ENCODE measurements at regions not wholly inside any gene's neighbourhood (a gene's known extent, or its start where the extent isn't known, plus 50 kb on each side); places are given as distances from the start of the nearest gene placed in this dataset.

GRCh38 chr15:67992834-67993233 lies 61.3 kb upstream of the PIAS1 start:
- Histone ChIP-seq H4K5ac (ENCODE audit: insufficient read length, low read depth, low read length) (no peak overlapping the region), H2AK5ac (ENCODE audit: insufficient read length, low read length) (no peak overlapping the region), H4K8ac (replicated peaks; ENCODE audit: insufficient read length, low read depth, low read length) (no peak overlapping the region), H3K9ac (ENCODE audit: extremely low read depth, insufficient read length, low read length) (no peak overlapping the region), H3K18ac (ENCODE audit: insufficient read length, low read depth, low read length) (no peak overlapping the region), H3K14ac (ENCODE audit: insufficient read depth, low read length) (no peak overlapping the region), H2BK120ac (ENCODE audit: low read depth, low read length, poor library complexity, severe bottlenecking) (no peak overlapping the region), H4K20me1 (ENCODE audit: control insufficient read depth, insufficient read depth, insufficient read length) (no peaks in the 10 kb centered on the region), H3K79me1 (ENCODE audit: insufficient read depth, low read depth, low read length, poor library complexity, severe bottlenecking) (no peaks in the 10 kb centered on the region), H3K23ac (ENCODE audit: insufficient read length, low read depth, low read length) (no peak overlapping the region), H3T11ph (ENCODE audit: low read length) (no peak overlapping the region), H2BK5ac (ENCODE audit: insufficient read length, low read length) (no peak overlapping the region), H4K91ac (ENCODE audit: insufficient read length, low read depth, low read length) (no peak overlapping the region), H2BK15ac (ENCODE audit: low read depth, low read length) (no peak overlapping the region), H2BK12ac (ENCODE audit: insufficient read length, low read depth, low read length) (no peak overlapping the region), H3K27ac (ENCODE audit: insufficient read length, low read depth, low read length) (no peak overlapping the region), H2BK20ac (ENCODE audit: low read depth, low read length, poor library complexity, severe bottlenecking) (no peak overlapping the region), H3K56ac (ENCODE audit: insufficient read length, low read depth, low read length) (no peak overlapping the region), H3K79me2 (ENCODE audit: insufficient read depth, low read length) (no peaks in the 10 kb centered on the region), H3K4me1 (ENCODE audit: insufficient read depth, low read length) (no peaks in the 10 kb centered on the region), H3K9me3 (ENCODE audit: control insufficient read depth, low read depth, low read length) (no peaks in the 10 kb centered on the region), H3K23me2 (ENCODE audit: insufficient read length, low read depth, low read length, poor library complexity, severe bottlenecking) (no peaks in the 10 kb centered on the region), H3K4me2 (ENCODE audit: insufficient read depth, insufficient read length, low read length) (no peak overlapping the region), H3K27me3 (ENCODE audit: insufficient read depth, low read length) (no peaks in the 10 kb centered on the region), H3K4ac (ENCODE audit: low read depth, low read length) (no peak overlapping the region), H2AFZ (ENCODE audit: low read length) (no peak overlapping the region)
- WGBS (ENCODE audit: extremely low coverage, insufficient read length, low lambda C conversion rate), result no CpG with 5 or more reads among the region's 2 CpGs
- DNase-seq, result no peak
- Mint-ChIP-seq H3K36me3 (ENCODE audit: insufficient read depth in 1 of 3, low read depth in 3 of 3) (no peaks in the 10 kb centered on the region), H3K4me3 (no peak overlapping the region), H3K9me3 (no peaks in the 10 kb centered on the region), H3K27me3 (ENCODE audit: low read depth) (peaks cover 6% of the 10 kb centered on the region), H3K4me1 (no peaks in the 10 kb centered on the region; a peak in 2 of 4 replicates), H3K27ac (no peak overlapping the region)
- no peak for TF ChIP-seq CTCF (conservative IDR thresholded peaks at IDR 0.05)
